Esophagus squamous epithelium (tissue), 5 donors: ENCODE measurements at regions not wholly inside any gene's neighbourhood (a gene's known extent, or its start where the extent isn't known, plus 50 kb on each side); places are given as distances from the start of the nearest gene placed in this dataset.

Experiments used
- DNase-seq: peaks from one replicate; lab custom pipeline; 2025; lab: John Stamatoyannopoulos, UW
- H3K27ac ChIP-seq, 4 donors: fragments of 200-600 bp; sonication (generic); one replicate each; pipeline ENCODE4 v1.5.1; 2016 to 2019; ENCODE audit warnings: mild to moderate bottlenecking in 1 of 4
- H3K27me3 ChIP-seq, 4 donors: fragments of 200-600 bp; sonication (generic); 1 replicate in 3 of 4; 2 replicates in 1 of 4; pipeline versions ENCODE4 v1.5.1 to v1.6.0; 2017 to 2021; ENCODE audit warnings: antibody characterized with exemption in 1 of 4
- H3K36me3 ChIP-seq, 3 donors: fragments of 200-600 bp; sonication (generic); one replicate each; pipeline ENCODE4 v1.5.1; 2016 to 2019
- H3K4me1 ChIP-seq, 3 donors: fragments of 200-600 bp; sonication (generic); one replicate each; pipeline ENCODE4 v1.5.1; 2017 to 2019
- H3K4me3 ChIP-seq, 4 donors: fragments of 200-600 bp; sonication (generic); 1 replicate in 3 of 4; 2 replicates in 1 of 4; pipeline ENCODE4 v1.5.1; 2016 to 2019; ENCODE audit warnings: mild to moderate bottlenecking in 2 of 4, moderate library complexity in 1 of 4
- H3K9me3 ChIP-seq, 3 donors: fragments of 200-600 bp; sonication (generic); one replicate each; pipeline ENCODE4 v1.5.1; 2016 to 2019
- CTCF ChIP-seq, 6 experiments: fragments of 450-650 bp in 4 of 6; fragments of 200-600 bp in 2 of 6; sonication (generic) in 2 of 6; IDR thresholded peaks; one replicate each; pipeline ENCODE4 v1.5.1; 2016 to 2019; ENCODE audit warnings: antibody characterized with exemption in 6 of 6, mild to moderate bottlenecking in 4 of 6, moderate library complexity in 4 of 6
- POLR2A ChIP-seq, 4 donors: fragments of 450-650 bp; IDR thresholded peaks; one replicate each; pipeline ENCODE4 v1.6.1; 2017; ENCODE audit warnings: antibody characterized with exemption in 4 of 4, mild to moderate bottlenecking in 4 of 4, moderate library complexity in 3 of 4
- WGBS, 2 donors: methylation state at CpG; one replicate each; pipeline ENCODE4 v1.1.5; 2018; 5-methylcytosine and 5-hydroxymethylcytosine counted together
- intact Hi-C: fragments of 100-400 bp; cut with DNase I; formaldehyde crosslinking; loops from one replicate; pipeline ENCODE4 v1.15.0; 2022
- donor health status: DM: yes; HTN: yes; CAD: no.

GRCh38 chr7:85074-85882 lies 107.1 kb upstream of the FAM20C start:
- DNase-seq: no peak
- Histone ChIP-seq H3K4me3 (no peak overlapping the region), H3K27me3 (peaks cover 0 to 46% (median 0%) of the 10 kb centered on the region in 4 donors), H3K27ac (no peak overlapping the region), H3K36me3 (no peaks in the 10 kb centered on the region), H3K4me1 (peaks cover 27 to 75% (median 47%) of the 10 kb centered on the region in 3 donors), H3K9me3 (no peaks in the 10 kb centered on the region)
- intact Hi-C loops: no loop called here
- TF ChIP-seq CTCF (IDR thresholded peaks at IDR 0.05): no peak
- no peak for TF ChIP-seq POLR2A (IDR thresholded peaks at IDR 0.05)
- WGBS, 2 donors: 79 to 81% methylated on average over 11 to 17 of the region's 19 CpGs

GRCh38 chr7:85883-86515 lies 106.4 kb upstream of the FAM20C start:
- Histone ChIP-seq H3K27ac (no peak overlapping the region), H3K9me3 (no peaks in the 10 kb centered on the region), H3K27me3 (peaks cover 0 to 39% (median 0%) of the 10 kb centered on the region in 4 donors), H3K36me3 (no peaks in the 10 kb centered on the region), H3K4me3 (no peak overlapping the region), H3K4me1 (peaks cover 33 to 82% (median 53%) of the 10 kb centered on the region in 3 donors)
- TF ChIP-seq POLR2A (IDR thresholded peaks at IDR 0.05) (no peak), CTCF (IDR thresholded peaks at IDR 0.05) (no peak)
- DNase-seq: no peak
- 64 to 93% methylated on average over 7 of the region's 11 CpGs for WGBS, 2 donors
- intact Hi-C loops: no loop called here

GRCh38 chr7:86629-87028 lies 105.7 kb upstream of the FAM20C start:
- H3K36me3 ChIP-seq: no peaks in the 10 kb centered on the region
- intact Hi-C loops: no loop called here
- H3K4me1 ChIP-seq: peaks cover 33 to 87% (median 53%) of the 10 kb centered on the region in 3 donors

GRCh38 chr7:87047-87446 lies 105.3 kb upstream of the FAM20C start:
- H3K4me3 ChIP-seq: no peak overlapping the region
- no peak for TF ChIP-seq CTCF (IDR thresholded peaks at IDR 0.05)
- TF ChIP-seq POLR2A (IDR thresholded peaks at IDR 0.05): no peak

More at GRCh38 chr7:86629-87028, 105.7 kb upstream of the FAM20C start:
- Histone ChIP-seq H3K4me3 (no peak overlapping the region), H3K27me3 (peaks cover 0 to 38% (median 0%) of the 10 kb centered on the region in 4 donors), H3K9me3 (no peaks in the 10 kb centered on the region), H3K27ac (no peak overlapping the region)
- TF ChIP-seq CTCF (IDR thresholded peaks at IDR 0.05): no peak
- TF ChIP-seq POLR2A (IDR thresholded peaks at IDR 0.05): no peak
- no peak for DNase-seq
- WGBS, 2 donors: 90% methylated on average over 4 of the region's 7 CpGs; no CpG with 5 or more reads in 1 of the 2 donors

GRCh38 chr7:87671-88070 lies 104.7 kb upstream of the FAM20C start:
- no peak for DNase-seq
- no peak overlapping the region for H3K27ac ChIP-seq
- 89 to 93% methylated on average over 1 to 3 of the region's 8 CpGs for WGBS, 2 donors

More at GRCh38 chr7:87047-87446, 105.3 kb upstream of the FAM20C start:
- WGBS, 2 donors: 45 to 89% methylated on average over 2 to 3 of the region's 5 CpGs
- peaks cover 33 to 87% (median 49%) of the 10 kb centered on the region in 3 donors for H3K4me1 ChIP-seq
- H3K27ac ChIP-seq: no peak overlapping the region
- intact Hi-C loops: no loop called here
- H3K9me3 ChIP-seq: no peaks in the 10 kb centered on the region
- DNase-seq: no peak
- H3K36me3 ChIP-seq: no peaks in the 10 kb centered on the region
- peaks cover 0 to 39% (median 0%) of the 10 kb centered on the region in 4 donors for H3K27me3 ChIP-seq

More at GRCh38 chr7:87671-88070, 104.7 kb upstream of the FAM20C start:
- Histone ChIP-seq H3K4me3 (no peak overlapping the region), H3K27me3 (peaks cover 0 to 46% (median 0%) of the 10 kb centered on the region in 4 donors), H3K9me3 (no peaks in the 10 kb centered on the region), H3K4me1 (peaks cover 36 to 87% (median 45%) of the 10 kb centered on the region in 3 donors), H3K36me3 (no peaks in the 10 kb centered on the region)
- no peak for TF ChIP-seq CTCF (IDR thresholded peaks at IDR 0.05)
- no peak for TF ChIP-seq POLR2A (IDR thresholded peaks at IDR 0.05)
- intact Hi-C loops: no loop called here
